Prostate gland (tissue), 2 donors: ENCODE measurements at regions not wholly inside any gene's neighbourhood (a gene's known extent, or its start where the extent isn't known, plus 50 kb on each side); places are given as distances from the start of the nearest gene placed in this dataset.

Experiments used
- DNase-seq: peaks from one replicate; pipeline ENCODE4 v3.0.0-alpha.2; 2019; ENCODE audit warnings: low spot score
- H3K27ac ChIP-seq, 2 donors: fragments of 200-600 bp; sonication (generic); 2 replicates each; pipeline ENCODE4 v1.5.1; 2017 to 2019
- H3K27me3 ChIP-seq: fragments of 200-600 bp; sonication (generic); replicated peaks from 2 replicates; pipeline ENCODE4 v1.5.1; 2019; ENCODE audit not compliant: insufficient read depth
- H3K36me3 ChIP-seq, 2 donors: fragments of 200-600 bp; sonication (generic); 1 replicate in 1 of 2; 2 replicates in 1 of 2; pipeline versions ENCODE4 v1.5.1 to v1.8.1; 2017 to 2019
- H3K4me1 ChIP-seq: fragments of 200-600 bp; sonication (generic); replicated peaks from 2 replicates; pipeline ENCODE4 v1.5.1; 2019
- H3K4me3 ChIP-seq, 2 donors: fragments of 200-600 bp; sonication (generic); 2 replicates each; pipeline ENCODE4 v1.5.1; 2017 to 2019
- H3K9me3 ChIP-seq: fragments of 200-600 bp; sonication (generic); 2 replicates; pipeline ENCODE4 v1.5.1; 2017
- CTCF ChIP-seq, 4 experiments: fragments of 200-600 bp in 2 of 4; fragments of 450-650 bp in 2 of 4; sonication (generic) in 2 of 4; IDR thresholded peaks; 1 replicate in 3 of 4; 2 replicates in 1 of 4; pipeline ENCODE4 v1.5.1; 2016 to 2019; ENCODE audit warnings: antibody characterized with exemption in 4 of 4, mild to moderate bottlenecking in 2 of 4, moderate library complexity in 2 of 4
- POLR2A ChIP-seq: fragments of 450-650 bp; IDR thresholded peaks from one replicate; pipeline ENCODE4 v1.6.1; 2016; ENCODE audit warnings: antibody characterized with exemption, mild to moderate bottlenecking
- POLR2AphosphoS5 ChIP-seq: sonication (generic); formaldehyde crosslinking; IDR thresholded peaks from one replicate; pipeline ENCODE4 v1.6.1; 2017; ENCODE audit warnings: antibody characterized with exemption
- WGBS: methylation state at CpG from one replicate; pipeline ENCODE4 v1.1.5; 2018; 5-methylcytosine and 5-hydroxymethylcytosine counted together
- intact Hi-C: fragments of 100-400 bp; cut with DNase I; formaldehyde crosslinking; loops from one replicate; pipeline ENCODE4 v1.14.2; 2022

- intact Hi-C loops: no loop called here
- no peak overlapping the region for H3K27ac ChIP-seq
- DNase-seq: no peak
- H3K9me3 ChIP-seq: no peaks in the 10 kb centered on the region
- no peaks in the 10 kb centered on the region for H3K27me3 ChIP-seq
- no peaks in the 10 kb centered on the region for H3K36me3 ChIP-seq
- TF ChIP-seq POLR2A (no peak), CTCF (IDR thresholded peaks at IDR 0.05) (no peak), POLR2AphosphoS5 (no peak)
- 97% methylated on average over 1 of the region's 1 CpG for WGBS
- no peaks in the 10 kb centered on the region for H3K4me1 ChIP-seq
- no peak overlapping the region for H3K4me3 ChIP-seq
These were observed 214.2 kb upstream of the TPM1 start for GRCh38 chr15:62828364-62828763.

DNA sequence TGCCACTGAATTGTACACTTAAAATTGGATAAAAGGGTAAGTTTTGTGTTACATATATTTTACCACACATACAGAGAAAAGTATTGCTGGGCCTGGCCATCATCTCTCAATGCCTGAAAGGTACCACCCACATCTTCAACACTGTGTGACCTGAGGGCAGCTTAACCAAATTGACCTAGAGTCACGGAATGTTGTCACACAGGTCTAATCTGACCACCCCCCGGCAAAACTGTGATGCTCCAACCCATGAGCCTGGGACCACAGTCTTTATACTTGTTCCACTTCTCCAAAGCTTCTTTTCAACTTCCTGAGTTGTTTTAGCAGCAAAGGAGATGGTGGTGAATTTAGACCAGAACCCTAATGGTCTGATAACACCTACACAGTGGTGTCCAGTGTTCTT is 210.3 kb upstream of the TPM1 start:
- Histone ChIP-seq H3K4me3 (no peak overlapping the region), H3K36me3 (no peaks in the 10 kb centered on the region)

GRCh38 chr15:62833646-62834045 is 208.9 kb upstream of the TPM1 start:
- Histone ChIP-seq H3K27me3 (no peaks in the 10 kb centered on the region), H3K36me3 (no peaks in the 10 kb centered on the region), H3K4me1 (no peaks in the 10 kb centered on the region), H3K27ac (no peak overlapping the region), H3K9me3 (no peaks in the 10 kb centered on the region), H3K4me3 (no peak overlapping the region)
- 88% methylated on average over 12 of the region's 12 CpGs for WGBS
- intact Hi-C loops: no loop called here
- DNase-seq: no peak
- no peak for TF ChIP-seq POLR2AphosphoS5
- no peak for TF ChIP-seq CTCF (IDR thresholded peaks at IDR 0.05)
- TF ChIP-seq POLR2A: no peak

More for the DNA sequence above, 210.3 kb upstream of the TPM1 start:
- TF ChIP-seq POLR2AphosphoS5: no peak
- TF ChIP-seq POLR2A: no peak
- no peak for TF ChIP-seq CTCF (IDR thresholded peaks at IDR 0.05)
- Histone ChIP-seq H3K27ac (no peak overlapping the region), H3K27me3 (no peaks in the 10 kb centered on the region), H3K9me3 (no peaks in the 10 kb centered on the region), H3K4me1 (no peaks in the 10 kb centered on the region)
- no peak for DNase-seq
- WGBS: 98% methylated on average over 2 of the region's 2 CpGs
- intact Hi-C loops: no loop called here

GRCh38 chr15:62834686-62835329 is 207.7 kb upstream of the TPM1 start:
- Histone ChIP-seq H3K27me3 (no peaks in the 10 kb centered on the region), H3K9me3 (no peaks in the 10 kb centered on the region), H3K4me1 (no peaks in the 10 kb centered on the region), H3K27ac (no peak overlapping the region), H3K4me3 (no peak overlapping the region), H3K36me3 (no peaks in the 10 kb centered on the region)
- intact Hi-C loops: no loop called here
- TF ChIP-seq CTCF (IDR thresholded peaks at IDR 0.05): no peak
- TF ChIP-seq POLR2A: no peak
- no peak for TF ChIP-seq POLR2AphosphoS5
- WGBS: 87% methylated on average over 7 of the region's 7 CpGs
- DNase-seq: no peak

GRCh38 chr15:62835351-62835750 is 207.2 kb upstream of the TPM1 start:
- intact Hi-C loops: no loop called here
- no peaks in the 10 kb centered on the region for H3K4me1 ChIP-seq
- no peak overlapping the region for H3K27ac ChIP-seq
- no peak for DNase-seq
- WGBS: 86% methylated on average over 8 of the region's 8 CpGs
- no peaks in the 10 kb centered on the region for H3K27me3 ChIP-seq
- H3K4me3 ChIP-seq: no peak overlapping the region
- no peaks in the 10 kb centered on the region for H3K9me3 ChIP-seq
- no peaks in the 10 kb centered on the region for H3K36me3 ChIP-seq
- TF ChIP-seq POLR2A (no peak), CTCF (IDR thresholded peaks at IDR 0.05) (no peak), POLR2AphosphoS5 (no peak)
